ENCODE measurements at regions not wholly inside any gene's neighbourhood (a gene's known extent, or its start where the extent isn't known, plus 50 kb on each side); places are given as distances from the start of the nearest gene placed in this dataset.
"Not testable (repeated sequence)": the region's sequence is repeated elsewhere in the genome, so short reads cannot be mapped to it uniquely, and the experiment has no call there.

GRCh38 chr16:7775072-7775488 is 442.4 kb downstream of the RBFOX1 start:
- intact Hi-C loops (cut with DNase I) = no loop called here
- Histone ChIP-seq H3K27ac (no peak overlapping the region), H3K27me3 (no peaks in the 10 kb centered on the region), H3K9me3 (replicated peaks in 1 of 3) (no peaks in the 10 kb centered on the region), H3K36me3 (replicated peaks in 1 of 2) (no peaks in the 10 kb centered on the region), H3K4me1 (replicated peaks in 1 of 2) (no peaks in the 10 kb centered on the region), H3K4me3 (no peak overlapping the region)
- no peak for TF ChIP-seq POLR2A (IDR thresholded peaks at IDR 0.05)
- no peak for TF ChIP-seq CTCF (IDR thresholded peaks at IDR 0.05)
- WGBS, 4 donors = 53 to 68% (median 59%) methylated on average over 1 of the region's 1 CpG
- DNase-seq = no peak

GRCh38 chr16:7772722-7773121 is 440.1 kb downstream of the RBFOX1 start:
- H3K36me3 ChIP-seq (replicated peaks in 1 of 2) = no peaks in the 10 kb centered on the region

GRCh38 chr16:7769091-7769490 is 436.4 kb downstream of the RBFOX1 start:
- DNase-seq; intact Hi-C loops (cut with DNase I); H3K27ac ChIP-seq; H3K4me3 ChIP-seq; H3K36me3 ChIP-seq (replicated peaks in 1 of 2); H3K27me3 ChIP-seq; H3K4me1 ChIP-seq (replicated peaks in 1 of 2); H3K9me3 ChIP-seq (replicated peaks in 1 of 3): not testable (repeated sequence)
- WGBS, 4 donors = 76 to 90% (median 84%) methylated on average over 6 of the region's 6 CpGs

More at GRCh38 chr16:7772722-7773121, 440.1 kb downstream of the RBFOX1 start:
- Histone ChIP-seq H3K27me3 (no peaks in the 10 kb centered on the region), H3K27ac (no peak overlapping the region), H3K4me1 (replicated peaks in 1 of 2) (no peaks in the 10 kb centered on the region), H3K9me3 (replicated peaks in 1 of 3) (no peaks in the 10 kb centered on the region), H3K4me3 (no peak overlapping the region)
- intact Hi-C loops (cut with DNase I) = no loop called here
- 72 to 77% (median 75%) methylated on average over 8 of the region's 8 CpGs for WGBS, 4 donors
- no peak for TF ChIP-seq POLR2A (IDR thresholded peaks at IDR 0.05)
- TF ChIP-seq CTCF (IDR thresholded peaks at IDR 0.05) = no peak
- DNase-seq = no peak

- no peak for DNase-seq
- H3K36me3 ChIP-seq (replicated peaks in 1 of 2) = no peaks in the 10 kb centered on the region
- intact Hi-C loops (cut with DNase I) = no loop called here
- TF ChIP-seq CTCF (IDR thresholded peaks at IDR 0.05) (no peak), POLR2A (IDR thresholded peaks at IDR 0.05) (no peak)
- H3K4me3 ChIP-seq = no peak overlapping the region
- H3K4me1 ChIP-seq (replicated peaks in 1 of 2) = no peaks in the 10 kb centered on the region
- H3K9me3 ChIP-seq (replicated peaks in 1 of 3) = no peaks in the 10 kb centered on the region
- peaks cover 4% of the 10 kb centered on the region for H3K27me3 ChIP-seq
- 20 to 33% (median 27%) methylated on average over 3 of the region's 3 CpGs for WGBS, 4 donors
- no peak overlapping the region for H3K27ac ChIP-seq
These were observed 432.5 kb downstream of the RBFOX1 start for GRCh38 chr16:7765079-7765550.

- Histone ChIP-seq H3K27ac (no peak overlapping the region), H3K4me1 (replicated peaks in 1 of 2) (no peaks in the 10 kb centered on the region), H3K9me3 (replicated peaks in 1 of 3) (no peaks in the 10 kb centered on the region), H3K36me3 (replicated peaks in 1 of 2) (no peaks in the 10 kb centered on the region), H3K4me3 (no peak overlapping the region), H3K27me3 (peaks cover 4% of the 10 kb centered on the region)
- no peak for DNase-seq
- no peak for TF ChIP-seq CTCF (IDR thresholded peaks at IDR 0.05)
- TF ChIP-seq POLR2A (IDR thresholded peaks at IDR 0.05) = no peak
- intact Hi-C loops (cut with DNase I) = no loop called here
- 63 to 87% (median 71%) methylated on average over 8 of the region's 8 CpGs for WGBS, 4 donors
These were observed 430.5 kb downstream of the RBFOX1 start for GRCh38 chr16:7763111-7763510.

Measured in adrenal gland (tissue), 9 donors.